SK-N-SH treated with all-trans-retinoic acid at 6 μM for 48 hours (cell line): ENCODE measurements at regions not wholly inside any gene's neighbourhood (a gene's known extent, or its start where the extent isn't known, plus 50 kb on each side); places are given as distances from the start of the nearest gene placed in this dataset.
"Not testable (repeated sequence)": the region's sequence is repeated elsewhere in the genome, so short reads cannot be mapped to it uniquely, and the experiment has no call there.

Experiments used
- ATAC-seq: fragments of 200-7000 bp; cut with Tn5 transposase; 3 replicates; pipeline ENCODE4 v1.9.1; 2020; ENCODE audit warnings: mild to moderate bottlenecking, moderate library complexity
- ARNTL ChIP-seq: fragments of 450-650 bp; formaldehyde crosslinking; IDR thresholded peaks from 2 replicates; pipeline ENCODE4 v1.5.0; 2020; ENCODE audit warnings: low read depth, mild to moderate bottlenecking, moderate library complexity, borderline replicate concordance
- BACH2 ChIP-seq: fragments of 250-450 bp; sonication (Bioruptor Pico); IDR thresholded peaks from 2 replicates; pipeline ENCODE4 v1.9.0; 2021; ENCODE audit warnings: mild to moderate bottlenecking, borderline replicate concordance
- CREB5 ChIP-seq: fragments of 250-450 bp; sonication (Bioruptor Pico); IDR thresholded peaks from 2 replicates; pipeline ENCODE4 v1.5.1; 2020; ENCODE audit warnings: low read depth, mild to moderate bottlenecking, moderate library complexity
- CSDC2 ChIP-seq: fragments of 250-450 bp; sonication (Bioruptor Pico); IDR thresholded peaks from 2 replicates; pipeline ENCODE4 v1.5.0; 2020; ENCODE audit warnings: mild to moderate bottlenecking, moderate library complexity
- ESRRG ChIP-seq: fragments of 250-450 bp; sonication (Bioruptor Pico); IDR thresholded peaks from 2 replicates; pipeline ENCODE4 v1.6.1; 2021; ENCODE audit warnings: mild to moderate bottlenecking
- GLIS3 ChIP-seq: fragments of 250-450 bp; sonication (Bioruptor Pico); IDR thresholded peaks from 2 replicates; pipeline ENCODE4 v1.5.0; 2020; ENCODE audit warnings: mild to moderate bottlenecking, moderate library complexity
- ISL1 ChIP-seq: fragments of 250-450 bp; sonication (Bioruptor Pico); IDR thresholded peaks from 2 replicates; pipeline ENCODE4 v2.1.2; 2022; ENCODE audit warnings: mild to moderate bottlenecking, moderate library complexity
- POU6F1 ChIP-seq: fragments of 250-450 bp; sonication (Bioruptor Pico); IDR thresholded peaks from 2 replicates; pipeline ENCODE4 v1.8.0; 2021; ENCODE audit warnings: low read depth, mild to moderate bottlenecking, moderate library complexity, borderline replicate concordance
- PPARA ChIP-seq: fragments of 250-450 bp; sonication (Bioruptor Pico); IDR thresholded peaks from 2 replicates; pipeline ENCODE4 v1.5.0; 2020; ENCODE audit warnings: mild to moderate bottlenecking, borderline replicate concordance
- RARB ChIP-seq: fragments of 250-450 bp; sonication (Bioruptor Pico); IDR thresholded peaks from 2 replicates; pipeline ENCODE4 v1.8.0; 2021; ENCODE audit warnings: mild to moderate bottlenecking, moderate library complexity
- SNAI2 ChIP-seq: fragments of 250-450 bp; sonication (Bioruptor Pico); IDR thresholded peaks from 2 replicates; pipeline ENCODE4 v1.5.0; 2020; ENCODE audit warnings: mild to moderate bottlenecking, moderate library complexity
- ZC3H10 ChIP-seq: fragments of 250-450 bp; sonication (Bioruptor Pico); IDR thresholded peaks from 2 replicates; pipeline ENCODE4 v1.5.1; 2021; ENCODE audit warnings: mild to moderate bottlenecking, moderate library complexity
- ZFP3 ChIP-seq: fragments of 250-450 bp; sonication (Bioruptor Pico); IDR thresholded peaks from 2 replicates; pipeline ENCODE4 v1.5.0; 2020; ENCODE audit warnings: mild to moderate bottlenecking, moderate library complexity
- ZFP30 ChIP-seq: fragments of 450-650 bp; formaldehyde crosslinking; IDR thresholded peaks from 2 replicates; pipeline ENCODE4 v1.5.0; 2022; ENCODE audit warnings: mild to moderate bottlenecking, moderate library complexity
- ZNF565 ChIP-seq: fragments of 450-650 bp; formaldehyde crosslinking; conservative IDR thresholded peaks from 2 replicates; pipeline ENCODE4 v1.5.0; 2020; ENCODE audit warnings: low read depth, mild to moderate bottlenecking, moderate library complexity
- ZNF70 ChIP-seq: fragments of 450-650 bp; formaldehyde crosslinking; IDR thresholded peaks from 2 replicates; pipeline ENCODE4 v1.5.0; 2020; ENCODE audit warnings: mild to moderate bottlenecking, moderate library complexity
- ZNF8 ChIP-seq: fragments of 450-650 bp; formaldehyde crosslinking; IDR thresholded peaks from 2 replicates; pipeline ENCODE4 v1.5.0; 2020; ENCODE audit warnings: mild to moderate bottlenecking, moderate library complexity
- TF ChIP-seq, protein P1 (sequence below): fragments of 250-450 bp; sonication (Bioruptor Pico); IDR thresholded peaks from 2 replicates; pipeline ENCODE4 v1.5.1; 2021; ENCODE audit warnings: mild to moderate bottlenecking, moderate library complexity
- TF ChIP-seq, protein P2 (sequence below): fragments of 250-450 bp; sonication (Bioruptor Pico); IDR thresholded peaks from 2 replicates; pipeline ENCODE4 v1.8.0; 2020; ENCODE audit warnings: mild to moderate bottlenecking, moderate library complexity, borderline replicate concordance
- TF ChIP-seq, protein P3 (sequence below): fragments of 250-450 bp; sonication (Bioruptor Pico); IDR thresholded peaks from 2 replicates; pipeline ENCODE4 v1.5.0; 2020; ENCODE audit warnings: mild to moderate bottlenecking, moderate library complexity

GRCh38 chr4:62448911-62449310 is 1248.8 kb downstream of the ADGRL3 start:
- no peak for ATAC-seq
- TF ChIP-seq, protein P1, sequence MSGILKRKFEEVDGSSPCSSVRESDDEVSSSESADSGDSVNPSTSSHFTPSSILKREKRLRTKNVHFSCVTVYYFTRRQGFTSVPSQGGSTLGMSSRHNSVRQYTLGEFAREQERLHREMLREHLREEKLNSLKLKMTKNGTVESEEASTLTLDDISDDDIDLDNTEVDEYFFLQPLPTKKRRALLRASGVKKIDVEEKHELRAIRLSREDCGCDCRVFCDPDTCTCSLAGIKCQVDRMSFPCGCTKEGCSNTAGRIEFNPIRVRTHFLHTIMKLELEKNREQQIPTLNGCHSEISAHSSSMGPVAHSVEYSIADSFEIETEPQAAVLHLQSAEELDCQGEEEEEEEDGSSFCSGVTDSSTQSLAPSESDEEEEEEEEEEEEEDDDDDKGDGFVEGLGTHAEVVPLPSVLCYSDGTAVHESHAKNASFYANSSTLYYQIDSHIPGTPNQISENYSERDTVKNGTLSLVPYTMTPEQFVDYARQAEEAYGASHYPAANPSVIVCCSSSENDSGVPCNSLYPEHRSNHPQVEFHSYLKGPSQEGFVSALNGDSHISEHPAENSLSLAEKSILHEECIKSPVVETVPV (CRISPR knock-in tag), result no peak
- TF ChIP-seq SNAI2 (CRISPR knock-in tag) (no peak), ISL1 (CRISPR knock-in tag) (no peak), RARB (CRISPR knock-in tag) (no peak), ZNF70 (no peak), ZFP3 (no peak), CREB5 (CRISPR knock-in tag) (no peak), ARNTL (CRISPR knock-in tag) (no peak), GLIS3 (CRISPR knock-in tag) (no peak), ZC3H10 (CRISPR knock-in tag) (no peak), POU6F1 (CRISPR knock-in tag) (no peak), ZNF565 (CRISPR knock-in tag) (no peak), BACH2 (CRISPR knock-in tag) (no peak), PPARA (CRISPR knock-in tag) (no peak), CSDC2 (no peak), ESRRG (CRISPR knock-in tag) (no peak)

- TF ChIP-seq, protein P2, sequence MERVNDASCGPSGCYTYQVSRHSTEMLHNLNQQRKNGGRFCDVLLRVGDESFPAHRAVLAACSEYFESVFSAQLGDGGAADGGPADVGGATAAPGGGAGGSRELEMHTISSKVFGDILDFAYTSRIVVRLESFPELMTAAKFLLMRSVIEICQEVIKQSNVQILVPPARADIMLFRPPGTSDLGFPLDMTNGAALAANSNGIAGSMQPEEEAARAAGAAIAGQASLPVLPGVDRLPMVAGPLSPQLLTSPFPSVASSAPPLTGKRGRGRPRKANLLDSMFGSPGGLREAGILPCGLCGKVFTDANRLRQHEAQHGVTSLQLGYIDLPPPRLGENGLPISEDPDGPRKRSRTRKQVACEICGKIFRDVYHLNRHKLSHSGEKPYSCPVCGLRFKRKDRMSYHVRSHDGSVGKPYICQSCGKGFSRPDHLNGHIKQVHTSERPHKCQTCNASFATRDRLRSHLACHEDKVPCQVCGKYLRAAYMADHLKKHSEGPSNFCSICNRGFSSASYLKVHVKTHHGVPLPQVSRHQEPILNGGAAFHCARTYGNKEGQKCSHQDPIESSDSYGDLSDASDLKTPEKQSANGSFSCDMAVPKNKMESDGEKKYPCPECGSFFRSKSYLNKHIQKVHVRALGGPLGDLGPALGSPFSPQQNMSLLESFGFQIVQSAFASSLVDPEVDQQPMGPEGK (CRISPR knock-in tag), result no peak
- TF ChIP-seq ZFP3, result no peak
- no peak for TF ChIP-seq BACH2 (CRISPR knock-in tag)
- TF ChIP-seq, protein P3, sequence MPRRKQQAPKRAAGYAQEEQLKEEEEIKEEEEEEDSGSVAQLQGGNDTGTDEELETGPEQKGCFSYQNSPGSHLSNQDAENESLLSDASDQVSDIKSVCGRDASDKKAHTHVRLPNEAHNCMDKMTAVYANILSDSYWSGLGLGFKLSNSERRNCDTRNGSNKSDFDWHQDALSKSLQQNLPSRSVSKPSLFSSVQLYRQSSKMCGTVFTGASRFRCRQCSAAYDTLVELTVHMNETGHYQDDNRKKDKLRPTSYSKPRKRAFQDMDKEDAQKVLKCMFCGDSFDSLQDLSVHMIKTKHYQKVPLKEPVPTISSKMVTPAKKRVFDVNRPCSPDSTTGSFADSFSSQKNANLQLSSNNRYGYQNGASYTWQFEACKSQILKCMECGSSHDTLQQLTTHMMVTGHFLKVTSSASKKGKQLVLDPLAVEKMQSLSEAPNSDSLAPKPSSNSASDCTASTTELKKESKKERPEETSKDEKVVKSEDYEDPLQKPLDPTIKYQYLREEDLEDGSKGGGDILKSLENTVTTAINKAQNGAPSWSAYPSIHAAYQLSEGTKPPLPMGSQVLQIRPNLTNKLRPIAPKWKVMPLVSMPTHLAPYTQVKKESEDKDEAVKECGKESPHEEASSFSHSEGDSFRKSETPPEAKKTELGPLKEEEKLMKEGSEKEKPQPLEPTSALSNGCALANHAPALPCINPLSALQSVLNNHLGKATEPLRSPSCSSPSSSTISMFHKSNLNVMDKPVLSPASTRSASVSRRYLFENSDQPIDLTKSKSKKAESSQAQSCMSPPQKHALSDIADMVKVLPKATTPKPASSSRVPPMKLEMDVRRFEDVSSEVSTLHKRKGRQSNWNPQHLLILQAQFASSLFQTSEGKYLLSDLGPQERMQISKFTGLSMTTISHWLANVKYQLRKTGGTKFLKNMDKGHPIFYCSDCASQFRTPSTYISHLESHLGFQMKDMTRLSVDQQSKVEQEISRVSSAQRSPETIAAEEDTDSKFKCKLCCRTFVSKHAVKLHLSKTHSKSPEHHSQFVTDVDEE (CRISPR knock-in tag), result no peak
- TF ChIP-seq ZFP30 (CRISPR knock-in tag), result no peak
- TF ChIP-seq, protein P1 (CRISPR knock-in tag), result no peak
- no peak for TF ChIP-seq ZNF565 (CRISPR knock-in tag)
- ATAC-seq, result no peak
Observed at GRCh38 chr4:62439051-62439450, 1238.9 kb downstream of the ADGRL3 start.

- TF ChIP-seq RARB (CRISPR knock-in tag), result no peak
- peak; percentile 95 for TF ChIP-seq ZNF8 (CRISPR knock-in tag)
- ATAC-seq, result no peak
Observed at GRCh38 chr4:62434921-62435320, 1234.8 kb downstream of the ADGRL3 start.

- ATAC-seq, result not testable (repeated sequence)
Observed at GRCh38 chr4:62431513-62432231, 1231.5 kb downstream of the ADGRL3 start.
